GM21619 (cell line): ENCODE measurements at regions not wholly inside any gene's neighbourhood (a gene's known extent, or its start where the extent isn't known, plus 50 kb on each side); places are given as distances from the start of the nearest gene placed in this dataset.

Source experiments
- ATAC-seq: cut with Tn5 transposase; IDR thresholded peaks from one replicate; pipeline ENCODE4 v1.9.1; 2021; ENCODE audit not compliant: unreplicated experiment

DNA sequence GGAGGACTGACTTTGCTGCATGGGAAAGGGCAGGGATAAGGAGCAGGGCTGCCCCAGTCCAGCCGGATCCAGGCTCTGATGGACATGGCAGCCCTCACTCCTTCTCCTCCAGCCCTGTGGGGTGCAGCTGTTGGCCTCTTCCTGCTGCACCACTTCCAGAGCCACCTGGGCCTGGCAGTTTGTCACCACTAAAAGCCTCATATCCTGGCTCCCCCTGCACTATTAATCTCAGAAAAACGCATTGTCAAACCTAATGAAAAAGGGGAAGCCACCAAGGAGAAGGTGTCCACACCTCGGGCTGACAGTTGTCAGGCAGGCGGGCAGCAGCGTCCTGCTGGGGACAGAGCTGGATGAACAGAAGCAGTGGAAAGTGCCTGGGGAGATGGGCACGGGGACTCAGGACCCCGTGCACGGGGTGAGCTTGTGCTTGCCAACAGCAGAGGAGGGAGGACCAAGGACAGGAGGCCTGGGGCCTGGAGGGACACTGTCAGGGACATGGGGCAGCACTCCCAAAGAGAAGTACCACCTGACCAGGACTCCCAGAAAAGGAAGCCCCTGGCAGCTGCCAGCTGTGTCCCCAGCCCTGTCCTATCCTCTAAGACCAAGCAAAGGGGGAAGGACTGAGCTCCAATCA, 151.1 kb upstream of the TSHZ3 start:
- no peak for ATAC-seq

DNA sequence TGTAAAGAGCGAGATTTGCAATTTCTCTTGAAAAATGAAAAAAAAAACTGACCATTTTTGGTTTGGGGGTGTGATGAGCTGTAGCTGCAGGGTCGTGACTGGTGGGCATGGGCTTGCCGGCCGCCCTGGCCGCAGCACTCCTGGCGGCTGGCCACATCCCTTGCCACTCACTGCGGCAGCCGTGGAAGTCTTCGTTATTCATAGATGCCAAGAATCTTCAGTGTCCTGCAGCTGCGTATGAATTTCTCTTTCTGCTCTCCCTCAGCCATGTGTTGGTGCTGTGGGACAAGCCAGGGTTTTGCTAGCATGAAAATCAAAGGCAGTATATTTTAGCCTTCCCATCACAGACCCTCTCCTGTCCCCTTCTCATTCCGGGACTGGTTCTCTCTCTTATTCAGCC, 151.7 kb upstream of the TSHZ3 start:
- no peak for ATAC-seq

DNA sequence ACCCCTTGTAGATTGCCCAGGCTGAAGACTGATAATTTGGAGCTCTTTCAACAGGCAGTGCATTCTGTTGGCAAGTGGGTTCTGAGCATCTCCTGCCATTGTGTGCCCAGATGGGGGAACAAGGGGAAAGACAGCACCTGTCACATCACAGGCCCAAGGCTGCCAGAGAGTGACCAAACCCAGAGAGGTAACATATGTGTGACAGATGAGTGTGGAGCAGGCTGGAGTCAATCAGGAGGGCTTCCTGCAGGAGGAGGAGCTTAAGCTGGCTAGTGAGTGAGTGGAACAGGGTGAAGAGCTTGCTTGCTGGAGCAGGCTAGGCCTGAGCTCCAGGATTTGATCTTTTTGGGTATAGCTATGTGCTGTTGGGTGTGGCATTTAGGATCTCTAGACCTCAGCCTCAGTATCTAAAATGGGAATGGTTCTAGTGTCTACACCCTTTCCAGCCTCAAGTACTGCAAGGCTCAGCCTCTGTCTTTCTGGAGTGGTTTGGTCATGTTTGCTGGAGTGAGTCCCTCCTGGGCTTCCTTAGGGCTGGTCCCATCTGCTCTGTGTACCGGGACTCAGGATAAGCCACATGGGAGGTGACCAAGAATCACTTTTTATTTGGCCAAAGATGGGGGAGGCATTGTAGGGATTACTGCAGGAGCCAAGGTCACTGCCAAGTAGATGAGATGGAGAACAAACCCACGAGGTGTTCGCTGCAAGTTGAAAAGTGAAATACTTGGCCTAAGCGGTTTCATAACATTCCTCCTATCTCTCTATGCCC, 152.4 kb upstream of the TSHZ3 start:
- ATAC-seq, result no peak

DNA sequence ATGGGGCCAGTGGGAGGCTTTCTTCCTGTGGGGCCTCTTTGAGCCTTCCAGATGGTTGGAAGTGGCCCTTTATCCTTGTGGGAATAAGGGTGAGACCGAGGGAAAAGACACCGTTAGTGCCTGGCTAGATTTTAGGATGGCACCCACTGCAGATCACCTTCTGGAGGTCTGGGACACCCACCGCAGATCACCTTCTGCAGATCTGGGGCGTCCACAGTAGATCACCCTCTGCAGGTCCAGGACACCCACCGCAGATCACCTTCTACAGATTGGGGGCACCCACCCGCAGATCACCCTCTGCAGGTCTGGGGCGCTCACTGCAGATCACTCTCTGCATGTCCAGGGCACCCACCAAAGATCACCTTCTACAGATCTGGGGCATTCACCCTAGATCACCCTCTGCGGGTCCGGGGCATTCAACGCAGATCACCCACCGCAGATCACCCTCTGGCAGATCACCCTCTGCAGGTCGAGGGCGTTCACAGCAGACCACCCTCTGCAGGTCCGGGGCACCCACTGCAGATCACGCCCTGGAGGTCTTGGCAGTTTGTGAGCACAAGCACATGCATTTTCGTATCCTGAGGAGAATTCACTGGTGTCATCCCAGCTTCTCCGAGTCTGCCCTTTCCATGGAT, 153.4 kb upstream of the TSHZ3 start:
- ATAC-seq, result no peak

DNA sequence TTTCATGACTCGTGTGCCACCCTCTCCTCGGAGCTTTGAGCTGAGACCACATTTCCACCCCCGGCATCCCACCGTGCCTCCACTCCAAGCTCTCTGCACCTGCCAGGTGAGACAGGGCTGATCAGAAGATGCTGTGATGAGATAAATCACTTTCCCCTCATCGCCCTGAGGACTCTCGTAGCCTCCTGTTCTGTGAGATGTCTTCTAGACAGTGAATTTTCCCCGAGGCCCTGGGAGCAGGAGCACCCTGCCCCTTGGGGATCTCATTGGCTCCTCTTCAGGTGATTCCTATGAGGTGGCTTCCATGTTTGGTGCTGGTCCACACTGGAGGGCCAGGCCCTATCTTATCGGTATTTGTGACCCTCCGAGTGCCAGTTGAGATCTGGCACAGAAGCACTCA, 154.0 kb upstream of the TSHZ3 start:
- no peak for ATAC-seq

DNA sequence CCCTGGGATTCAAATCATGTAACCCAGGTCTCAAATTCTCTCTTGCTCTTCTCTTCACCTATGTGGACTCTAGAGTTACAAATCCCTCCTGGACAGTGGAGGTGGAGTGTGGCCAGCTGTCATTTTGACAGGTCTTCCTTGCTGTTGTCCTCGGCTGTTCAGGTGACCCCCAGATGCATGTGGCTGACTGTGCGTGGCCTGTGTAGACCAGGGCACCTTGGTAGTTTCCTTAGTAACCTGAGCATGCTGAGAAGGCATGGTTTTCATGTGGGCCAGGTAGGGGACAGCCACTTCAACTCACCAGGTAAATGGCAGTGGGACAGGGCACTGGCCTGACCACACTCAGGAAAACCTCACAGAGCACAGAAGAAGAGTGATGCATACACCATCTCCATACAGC, 155.0 kb upstream of the TSHZ3 start:
- ATAC-seq, result no peak

- no peak for ATAC-seq
These were observed 156.3 kb upstream of the TSHZ3 start for GRCh38 chr19:31505596-31505910.

DNA sequence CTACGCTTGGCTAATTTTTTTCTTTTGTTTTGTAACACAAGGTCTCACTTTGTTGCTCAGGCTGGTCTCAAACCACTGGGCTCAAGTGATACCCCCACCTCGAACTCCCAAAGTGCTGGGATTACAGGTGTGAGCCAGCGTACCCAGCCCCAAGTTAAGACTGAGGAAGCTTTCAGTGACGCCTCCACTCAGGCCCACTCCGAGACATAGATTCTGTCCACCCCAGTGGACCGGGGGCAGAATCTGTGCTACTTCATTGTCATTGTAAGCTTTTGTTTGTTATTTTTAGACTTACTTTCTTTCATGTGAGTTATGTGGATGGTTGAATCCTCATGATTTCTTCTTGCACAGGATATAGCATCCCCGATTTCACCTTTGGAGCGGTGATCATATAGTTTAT, 156.9 kb upstream of the TSHZ3 start:
- ATAC-seq, result no peak

DNA sequence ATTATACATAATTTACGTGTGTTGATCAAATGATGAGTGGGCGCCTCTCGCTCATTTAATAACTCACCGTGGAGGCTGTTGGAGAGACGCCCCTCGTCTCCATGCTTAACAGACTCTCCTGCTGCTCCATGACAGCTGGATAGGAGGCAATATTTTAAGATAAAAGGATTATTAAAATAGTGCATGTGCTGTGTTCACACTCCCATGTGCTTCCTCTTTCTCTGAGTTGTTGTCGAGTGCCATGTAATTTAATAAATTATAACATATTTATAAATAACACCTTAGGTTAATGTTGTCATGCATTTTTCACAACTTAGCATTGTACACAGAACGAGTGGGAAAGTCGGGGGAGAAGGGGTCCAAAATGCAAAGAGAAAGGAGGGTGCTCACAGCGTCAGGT, 161.4 kb upstream of the TSHZ3 start:
- ATAC-seq, result no peak

DNA sequence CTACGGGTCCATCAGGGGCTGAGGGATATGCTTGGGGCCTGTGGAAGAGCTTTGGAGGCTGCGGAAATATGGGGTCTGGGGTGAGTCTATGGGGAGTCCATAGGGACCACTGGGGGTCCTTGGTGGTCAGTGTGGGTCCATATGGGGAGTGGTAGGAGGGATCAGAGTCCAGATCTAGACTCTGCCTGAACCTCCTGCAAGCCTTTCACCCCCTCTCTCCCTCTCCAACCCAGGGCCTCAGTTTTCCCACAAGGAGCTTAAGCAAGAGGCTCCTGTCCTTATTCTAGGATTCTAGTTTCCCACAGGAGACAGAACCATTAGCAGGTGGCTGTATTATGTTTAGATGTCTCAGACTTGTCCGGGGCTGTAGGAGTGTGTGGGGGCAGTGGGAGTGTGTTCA, 161.9 kb upstream of the TSHZ3 start:
- ATAC-seq, result no peak

- ATAC-seq, result no peak
These were observed 162.5 kb upstream of the TSHZ3 start for GRCh38 chr19:31511696-31512095.

DNA sequence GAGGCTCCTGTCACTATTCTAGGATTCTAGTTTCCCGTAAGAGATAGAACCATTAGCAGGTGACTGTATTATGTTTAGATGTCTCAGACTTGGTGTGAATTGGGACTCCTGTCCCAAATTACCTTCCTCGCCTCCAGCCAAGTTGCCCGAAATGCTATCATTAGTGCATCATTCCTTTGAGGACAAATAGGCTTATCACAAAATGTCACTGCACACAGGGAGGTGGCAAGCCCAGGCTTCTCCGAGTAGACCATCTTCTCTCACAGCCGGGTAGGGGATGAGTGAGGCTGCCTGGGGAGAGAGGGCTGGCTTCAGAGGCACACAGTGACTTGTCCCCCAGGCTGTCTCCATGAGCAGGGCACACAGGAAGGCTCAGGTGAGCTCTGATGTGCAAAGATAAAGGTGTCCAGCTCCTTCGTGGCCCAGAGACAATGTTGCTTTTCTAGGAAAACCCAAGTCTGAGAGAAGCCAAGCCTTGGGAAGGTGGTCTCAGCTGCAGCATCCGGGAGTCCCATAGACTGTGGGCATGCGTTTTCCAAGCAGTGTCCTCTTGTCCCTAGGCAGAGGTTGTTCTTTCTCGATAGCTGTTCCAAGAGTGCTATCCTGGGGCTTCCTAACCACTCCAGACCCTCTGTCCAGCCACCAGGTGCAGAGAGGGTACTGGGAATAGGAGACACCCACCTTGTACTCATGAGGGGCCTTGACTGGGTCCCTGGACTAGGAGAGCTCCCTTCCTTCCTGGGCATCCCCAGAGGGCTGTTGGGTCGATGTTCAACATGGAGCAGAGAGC, 163.1 kb upstream of the TSHZ3 start:
- ATAC-seq, result no peak

GRCh38 chr19:31513841-31514240, 164.6 kb upstream of the TSHZ3 start:
- ATAC-seq, result no peak

DNA sequence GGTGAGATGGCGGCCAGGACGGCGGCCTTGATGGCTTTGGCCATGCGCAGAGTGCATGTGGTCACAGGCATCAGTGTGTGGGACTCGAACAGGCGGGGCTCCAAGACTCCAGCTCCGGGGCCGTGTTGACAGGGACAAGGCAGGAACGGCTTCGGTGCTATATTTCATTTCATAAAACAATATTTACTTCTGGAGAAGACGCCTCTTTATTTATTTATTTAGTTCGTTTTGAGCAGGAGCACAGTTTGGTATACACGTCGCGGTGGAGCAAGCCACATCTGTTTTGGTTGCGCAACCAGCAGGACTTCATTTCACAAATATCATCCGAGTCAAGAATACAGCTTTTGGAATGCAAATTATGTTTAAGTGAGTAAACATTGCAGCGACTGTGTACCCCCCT, 166.7 kb upstream of the TSHZ3 start:
- no peak for ATAC-seq

- ATAC-seq, result no peak
These were observed 167.5 kb upstream of the TSHZ3 start for GRCh38 chr19:31516756-31517155.

DNA sequence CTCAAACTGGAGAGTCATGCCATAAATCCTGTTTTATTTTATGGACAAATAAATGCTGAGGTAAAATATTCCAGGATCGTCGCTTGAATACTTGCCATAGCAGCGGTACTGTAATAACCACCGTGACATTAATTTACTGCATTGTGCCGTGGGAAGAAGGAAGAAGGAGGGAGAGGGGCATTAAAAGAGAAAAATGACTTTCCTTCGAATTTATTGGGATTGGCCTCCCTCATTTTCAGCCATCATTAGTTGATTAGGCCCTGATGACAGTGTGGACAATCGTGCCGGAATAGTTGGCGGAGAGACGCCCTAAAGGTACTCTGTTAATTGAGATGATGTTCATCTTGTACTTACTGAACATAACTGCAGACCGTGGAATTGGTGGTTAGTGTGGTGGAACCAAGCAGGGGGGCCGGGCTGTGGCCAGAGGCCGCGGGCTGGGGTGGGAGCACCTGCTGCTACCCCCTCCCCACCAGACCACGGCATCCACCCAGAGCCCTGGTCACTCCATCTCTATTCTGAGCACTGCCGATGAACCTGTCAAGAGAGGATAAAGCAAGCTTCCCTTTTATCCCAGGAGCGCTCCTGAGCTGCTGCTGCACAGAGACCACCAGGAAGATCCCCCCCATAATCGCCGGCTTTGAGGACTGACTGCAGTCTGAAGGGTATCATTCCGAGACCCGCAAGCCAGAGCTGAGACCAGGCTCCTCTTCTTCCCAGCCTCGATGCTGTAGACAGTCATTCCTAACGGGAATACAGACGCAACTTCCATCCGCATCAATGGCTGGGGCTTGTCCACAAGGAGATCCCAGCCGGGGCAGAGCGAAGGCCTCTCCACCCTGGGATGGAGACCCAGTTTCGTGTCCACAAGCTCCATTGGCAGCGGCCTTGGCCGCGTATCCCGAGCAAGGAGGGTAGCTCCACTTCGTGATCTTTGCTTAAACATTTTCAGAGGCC, 168.3 kb upstream of the TSHZ3 start:
- no peak for ATAC-seq

DNA sequence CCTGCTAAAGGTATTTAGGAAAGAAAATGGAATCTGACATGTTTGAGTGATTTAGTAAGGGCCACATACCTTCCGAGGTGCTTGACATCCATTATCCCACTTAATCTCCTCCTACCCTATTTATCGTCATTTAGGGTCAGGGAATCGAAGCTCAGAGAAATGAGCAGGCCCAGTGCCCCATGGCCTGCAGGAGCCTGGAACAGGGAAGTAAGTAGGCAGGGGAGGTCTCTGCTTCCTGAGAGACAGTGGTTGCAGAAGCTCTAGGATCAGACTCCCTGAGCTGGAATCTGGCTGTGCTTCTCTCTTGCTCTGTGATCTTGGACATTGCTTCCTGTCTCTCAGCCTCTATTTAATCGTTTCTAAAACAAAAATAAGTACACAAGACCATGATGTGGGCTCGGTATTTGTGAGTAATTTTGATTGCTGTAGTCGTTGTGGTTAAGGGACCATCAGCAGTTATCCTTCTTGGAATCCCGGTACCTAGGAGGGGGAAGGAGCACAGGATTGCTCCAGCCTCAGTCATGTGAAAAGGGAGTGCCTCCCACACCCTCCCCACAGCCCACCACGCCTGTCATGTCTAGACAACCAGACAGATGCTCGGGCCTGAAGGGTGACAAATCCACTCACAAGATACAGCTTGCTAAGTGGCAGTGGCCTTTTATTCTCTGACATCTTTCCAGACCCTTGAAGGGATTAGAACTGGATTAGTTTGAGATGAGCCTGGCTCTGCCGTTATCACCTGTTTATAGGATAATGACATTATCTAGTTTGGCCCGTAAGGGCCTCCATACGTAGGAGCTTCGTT, 169.2 kb upstream of the TSHZ3 start:
- ATAC-seq, result no peak

DNA sequence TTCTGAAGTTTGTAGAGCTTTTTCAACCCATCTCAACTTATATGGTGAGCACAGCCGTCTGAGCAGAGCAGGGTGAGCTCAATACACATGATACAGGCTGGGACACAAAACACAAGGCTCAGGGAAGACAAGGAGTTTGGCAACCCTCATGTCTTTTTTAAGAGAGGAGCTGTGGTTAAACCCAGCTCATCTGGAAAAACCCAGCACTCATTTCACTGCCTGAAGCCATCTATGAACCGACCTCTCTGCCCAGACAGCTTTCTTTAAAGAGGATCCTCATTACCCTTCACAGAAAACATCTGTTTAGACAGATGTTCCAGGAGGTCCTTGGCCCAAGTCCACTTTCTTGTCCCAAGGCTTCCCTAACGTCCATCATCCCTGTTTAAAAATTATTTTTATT, 170.0 kb upstream of the TSHZ3 start:
- no peak for ATAC-seq

DNA sequence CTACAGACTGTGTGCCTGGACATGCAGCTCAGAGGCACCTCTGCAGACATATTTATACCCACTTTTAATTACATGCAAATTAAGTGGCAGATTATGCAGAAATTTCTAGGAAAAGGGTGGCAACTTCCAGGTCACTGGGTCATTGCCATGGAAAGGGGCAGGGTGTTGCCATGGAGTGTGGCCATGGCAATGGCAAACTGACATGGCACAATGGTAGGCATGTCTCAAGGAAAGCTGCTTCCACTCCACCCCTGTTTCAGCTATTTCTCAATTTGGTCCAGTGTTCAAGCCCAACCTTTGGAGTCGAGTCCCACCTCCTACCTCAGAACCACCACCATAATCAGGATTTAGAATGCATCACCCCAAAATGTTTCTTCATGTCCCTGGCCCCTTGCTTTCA, 170.7 kb upstream of the TSHZ3 start:
- ATAC-seq, result no peak

DNA sequence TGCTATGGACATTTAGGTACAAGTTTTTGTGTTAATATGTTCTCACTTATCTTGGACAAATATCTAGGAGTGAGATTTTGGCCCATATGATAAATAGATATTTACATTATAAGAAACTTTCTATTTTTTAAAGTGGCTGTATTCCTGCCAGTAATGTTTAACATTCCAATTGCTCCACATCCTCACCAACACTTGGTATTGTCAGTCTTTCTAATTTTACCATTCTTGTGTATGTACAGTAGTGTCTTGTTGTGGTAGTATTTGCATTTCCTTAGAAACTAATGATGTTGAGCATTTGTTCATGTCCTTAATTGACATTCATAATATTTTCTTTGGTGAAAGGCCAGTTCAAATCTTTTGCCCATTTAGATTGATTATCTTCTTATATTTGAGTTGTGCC, 171.4 kb upstream of the TSHZ3 start:
- no peak for ATAC-seq
